ENCODE measurements at regions not wholly inside any gene's neighbourhood (a gene's known extent, or its start where the extent isn't known, plus 50 kb on each side); places are given as distances from the start of the nearest gene placed in this dataset.

GRCh38 chr7:18222636-18223035 lies 195.0 kb upstream of the PRPS1L1 start:
- Histone ChIP-seq H3K4me1 (no peaks in the 10 kb centered on the region), H3K36me3 (no peaks in the 10 kb centered on the region), H3K27me3 (no peaks in the 10 kb centered on the region), H3K27ac (no peak overlapping the region), H3K9me3 (no peaks in the 10 kb centered on the region), H3K4me3 (replicated peaks in 1 of 3) (no peak overlapping the region)
- TF ChIP-seq CTCF (IDR thresholded peaks at IDR 0.05) (no peak), POLR2A (IDR thresholded peaks at IDR 0.05) (no peak)
- intact Hi-C loops (cut with DNase I) = no loop called here
- no peak for DNase-seq

DNA sequence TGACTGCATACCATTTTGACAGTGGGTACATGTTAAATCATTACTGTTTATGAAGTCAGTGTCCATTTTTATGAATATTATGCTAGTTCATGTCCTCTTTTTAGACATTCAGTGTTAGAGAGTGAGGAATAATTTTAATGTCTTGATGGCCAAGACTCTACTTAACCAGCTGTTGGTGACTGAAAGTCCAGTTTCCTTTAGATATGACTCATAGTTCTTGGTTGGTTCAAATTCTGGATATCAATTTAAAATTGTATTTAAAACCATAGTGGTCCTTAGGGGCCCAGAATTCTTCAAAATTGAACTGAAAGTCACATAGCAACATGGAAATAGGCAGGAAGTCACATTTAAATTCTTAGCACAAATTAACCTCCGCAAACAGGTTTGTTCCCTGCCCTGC lies 196.5 kb upstream of the PRPS1L1 start:
- H3K27ac ChIP-seq = no peak overlapping the region
- no peaks in the 10 kb centered on the region for H3K27me3 ChIP-seq
- no peaks in the 10 kb centered on the region for H3K9me3 ChIP-seq
- TF ChIP-seq POLR2A (IDR thresholded peaks at IDR 0.05) (no peak), CTCF (IDR thresholded peaks at IDR 0.05) (no peak)
- 96 to 100% methylated on average over 1 of the region's 1 CpG for WGBS, 2 donors
- H3K4me3 ChIP-seq (replicated peaks in 1 of 3) = no peak overlapping the region
- DNase-seq = no peak
- intact Hi-C loops (cut with DNase I) = no loop called here
- no peaks in the 10 kb centered on the region for H3K36me3 ChIP-seq
- no peaks in the 10 kb centered on the region for H3K4me1 ChIP-seq

GRCh38 chr7:18225067-18225466 lies 197.4 kb upstream of the PRPS1L1 start:
- intact Hi-C loops (cut with DNase I) = no loop called here
- H3K36me3 ChIP-seq = no peaks in the 10 kb centered on the region
- no peak for DNase-seq
- TF ChIP-seq CTCF (IDR thresholded peaks at IDR 0.05) = no peak
- TF ChIP-seq POLR2A (IDR thresholded peaks at IDR 0.05) = no peak
- no peak overlapping the region for H3K27ac ChIP-seq
- no peaks in the 10 kb centered on the region for H3K9me3 ChIP-seq
- H3K27me3 ChIP-seq = no peaks in the 10 kb centered on the region
- H3K4me3 ChIP-seq (replicated peaks in 1 of 3) = no peak overlapping the region
- no peaks in the 10 kb centered on the region for H3K4me1 ChIP-seq

GRCh38 chr7:18226598-18226997 lies 199.0 kb upstream of the PRPS1L1 start:
- no peak for DNase-seq
- Histone ChIP-seq H3K4me1 (no peaks in the 10 kb centered on the region), H3K36me3 (no peaks in the 10 kb centered on the region), H3K27me3 (no peaks in the 10 kb centered on the region), H3K4me3 (replicated peaks in 1 of 3) (no peak overlapping the region), H3K27ac (no peak overlapping the region), H3K9me3 (no peaks in the 10 kb centered on the region)
- 92 to 93% methylated on average over 2 of the region's 2 CpGs for WGBS, 2 donors
- intact Hi-C loops (cut with DNase I) = no loop called here
- TF ChIP-seq CTCF (IDR thresholded peaks at IDR 0.05) (no peak), POLR2A (IDR thresholded peaks at IDR 0.05) (no peak)

GRCh38 chr7:18228686-18229085 lies 201.0 kb upstream of the PRPS1L1 start:
- TF ChIP-seq CTCF (IDR thresholded peaks at IDR 0.05) (no peak), POLR2A (IDR thresholded peaks at IDR 0.05) (no peak)
- H3K27ac ChIP-seq = no peak overlapping the region
- no peaks in the 10 kb centered on the region for H3K27me3 ChIP-seq
- no peaks in the 10 kb centered on the region for H3K9me3 ChIP-seq
- H3K36me3 ChIP-seq = no peaks in the 10 kb centered on the region
- H3K4me1 ChIP-seq = no peaks in the 10 kb centered on the region
- no peak for DNase-seq
- intact Hi-C loops (cut with DNase I) = no loop called here
- no peak overlapping the region for H3K4me3 ChIP-seq (replicated peaks in 1 of 3)
- 92 to 95% methylated on average over 2 of the region's 2 CpGs for WGBS, 2 donors
